Upper lobe of right lung (tissue), 1 donor: ENCODE measurements at regions not wholly inside any gene's neighbourhood (a gene's known extent, or its start where the extent isn't known, plus 50 kb on each side); places are given as distances from the start of the nearest gene placed in this dataset.

Experiments used
- ATAC-seq: fragments of 200-7000 bp; cut with Tn5 transposase; one replicate; pipeline ENCODE4 v1.9.1; 2020; ENCODE audit warnings: mild to moderate bottlenecking, moderate library complexity
- DNase-seq: peaks from one replicate; pipeline ENCODE4 v3.0.0-alpha.2; 2020
- H3K27ac ChIP-seq: fragments of 200-600 bp; one replicate; pipeline ENCODE4 v1.8.0; 2022
- H3K27me3 ChIP-seq: fragments of 200-600 bp; one replicate; pipeline ENCODE4 v1.8.0; 2022; ENCODE audit warnings: mild to moderate bottlenecking
- H3K36me3 ChIP-seq: fragments of 200-600 bp; one replicate; pipeline ENCODE4 v1.8.0; 2022
- H3K4me1 ChIP-seq: fragments of 200-600 bp; one replicate; pipeline ENCODE4 v1.8.0; 2022
- H3K4me3 ChIP-seq: fragments of 200-600 bp; one replicate; pipeline ENCODE4 v1.8.0; 2022; ENCODE audit warnings: mild to moderate bottlenecking
- H3K9me3 ChIP-seq: fragments of 200-600 bp; one replicate; pipeline ENCODE4 v1.8.0; 2022
- intact Hi-C: fragments of 100-400 bp; cut with DNase I; formaldehyde crosslinking; loops from one replicate; pipeline ENCODE4 v1.11.0; 2022
- TF ChIP-seq, protein P1 (sequence below): fragments of 200-600 bp; IDR thresholded peaks from one replicate; pipeline ENCODE4 v1.8.0; 2022; ENCODE audit warnings: antibody characterized with exemption
- donor health status: DM: no; HTN: yes; CAD: no; lungs with severe emphysema.

DNA sequence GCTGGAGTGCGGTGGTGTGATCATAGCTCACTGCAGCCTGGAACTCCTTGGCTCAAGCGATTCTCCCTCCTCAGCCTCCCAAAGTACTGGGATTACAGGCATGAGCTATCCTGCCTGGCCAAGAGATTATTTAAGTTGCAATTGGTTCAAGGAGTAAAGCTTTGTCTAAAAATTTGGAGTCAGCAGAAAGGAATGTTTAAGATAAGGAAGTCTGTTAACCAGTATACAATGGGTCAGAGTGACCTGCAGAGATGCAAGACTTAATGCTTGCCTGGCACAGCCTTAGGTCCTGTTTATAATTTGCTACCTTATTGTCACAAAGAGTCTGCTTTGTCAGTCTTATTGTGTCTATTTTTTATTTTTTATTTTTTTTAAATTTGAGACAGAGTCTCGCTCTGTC is 826.2 kb downstream of the NLGN4X start:
- H3K9me3 ChIP-seq: no peaks in the 10 kb centered on the region
- TF ChIP-seq, protein P1, sequence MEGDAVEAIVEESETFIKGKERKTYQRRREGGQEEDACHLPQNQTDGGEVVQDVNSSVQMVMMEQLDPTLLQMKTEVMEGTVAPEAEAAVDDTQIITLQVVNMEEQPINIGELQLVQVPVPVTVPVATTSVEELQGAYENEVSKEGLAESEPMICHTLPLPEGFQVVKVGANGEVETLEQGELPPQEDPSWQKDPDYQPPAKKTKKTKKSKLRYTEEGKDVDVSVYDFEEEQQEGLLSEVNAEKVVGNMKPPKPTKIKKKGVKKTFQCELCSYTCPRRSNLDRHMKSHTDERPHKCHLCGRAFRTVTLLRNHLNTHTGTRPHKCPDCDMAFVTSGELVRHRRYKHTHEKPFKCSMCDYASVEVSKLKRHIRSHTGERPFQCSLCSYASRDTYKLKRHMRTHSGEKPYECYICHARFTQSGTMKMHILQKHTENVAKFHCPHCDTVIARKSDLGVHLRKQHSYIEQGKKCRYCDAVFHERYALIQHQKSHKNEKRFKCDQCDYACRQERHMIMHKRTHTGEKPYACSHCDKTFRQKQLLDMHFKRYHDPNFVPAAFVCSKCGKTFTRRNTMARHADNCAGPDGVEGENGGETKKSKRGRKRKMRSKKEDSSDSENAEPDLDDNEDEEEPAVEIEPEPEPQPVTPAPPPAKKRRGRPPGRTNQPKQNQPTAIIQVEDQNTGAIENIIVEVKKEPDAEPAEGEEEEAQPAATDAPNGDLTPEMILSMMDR: no peak
- H3K27ac ChIP-seq: no peak overlapping the region
- no peak overlapping the region for H3K4me3 ChIP-seq
- H3K36me3 ChIP-seq: no peaks in the 10 kb centered on the region
- no peaks in the 10 kb centered on the region for H3K27me3 ChIP-seq
- intact Hi-C loops: no loop called here
- H3K4me1 ChIP-seq: no peaks in the 10 kb centered on the region
- ATAC-seq (no peak), DNase-seq (no peak)

DNA sequence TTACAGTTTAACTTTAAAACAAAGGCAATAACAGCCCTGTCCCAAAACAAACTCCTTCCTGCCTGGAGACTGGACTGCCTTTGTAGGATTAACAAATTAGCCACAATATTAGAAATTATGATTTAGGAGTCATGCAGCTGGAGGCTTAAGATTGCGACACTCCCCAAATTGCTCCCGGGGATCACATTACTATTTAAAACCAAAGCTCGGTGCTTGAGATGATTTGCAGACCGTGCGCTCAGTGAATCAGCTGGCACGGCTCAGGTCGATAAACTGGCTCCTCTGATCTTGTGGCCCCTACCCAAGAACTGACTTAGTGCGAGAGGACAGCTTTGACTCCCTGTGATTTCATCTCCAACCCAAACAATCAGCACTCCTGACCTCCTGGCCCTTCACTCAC is 829.3 kb downstream of the NLGN4X start:
- ATAC-seq (no peak), DNase-seq (no peak)
- H3K9me3 ChIP-seq: no peaks in the 10 kb centered on the region
- TF ChIP-seq, protein P1: no peak
- H3K36me3 ChIP-seq: no peaks in the 10 kb centered on the region
- intact Hi-C loops: no loop called here
- H3K27me3 ChIP-seq: no peaks in the 10 kb centered on the region
- H3K27ac ChIP-seq: no peak overlapping the region
- no peak overlapping the region for H3K4me3 ChIP-seq
- no peaks in the 10 kb centered on the region for H3K4me1 ChIP-seq

DNA sequence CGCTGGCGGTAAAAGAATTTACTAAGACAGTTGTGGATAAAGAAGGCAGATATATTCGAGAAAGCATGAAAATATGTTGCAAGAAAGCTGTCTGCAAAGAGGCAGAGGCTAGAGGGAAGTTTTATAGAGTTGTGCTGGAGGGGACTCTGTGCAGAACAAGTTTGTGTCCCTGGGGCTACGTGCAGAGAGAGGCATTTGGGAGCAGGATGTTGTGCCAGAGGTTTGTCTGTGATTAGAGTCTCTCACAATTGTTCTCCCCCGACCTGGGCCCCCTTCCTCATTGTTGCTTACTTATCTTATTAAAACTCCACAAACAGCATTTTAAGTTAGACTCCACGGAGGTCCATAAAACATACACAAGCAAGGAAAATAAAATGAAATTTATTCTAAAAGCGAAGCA is 831.3 kb downstream of the NLGN4X start:
- Histone ChIP-seq H3K36me3 (no peaks in the 10 kb centered on the region), H3K4me3 (no peak overlapping the region), H3K27ac (no peak overlapping the region), H3K9me3 (no peaks in the 10 kb centered on the region), H3K27me3 (no peaks in the 10 kb centered on the region), H3K4me1 (no peaks in the 10 kb centered on the region)
- TF ChIP-seq, protein P1: no peak
- no peak for DNase-seq
- intact Hi-C loops: no loop called here
- no peak for ATAC-seq

DNA sequence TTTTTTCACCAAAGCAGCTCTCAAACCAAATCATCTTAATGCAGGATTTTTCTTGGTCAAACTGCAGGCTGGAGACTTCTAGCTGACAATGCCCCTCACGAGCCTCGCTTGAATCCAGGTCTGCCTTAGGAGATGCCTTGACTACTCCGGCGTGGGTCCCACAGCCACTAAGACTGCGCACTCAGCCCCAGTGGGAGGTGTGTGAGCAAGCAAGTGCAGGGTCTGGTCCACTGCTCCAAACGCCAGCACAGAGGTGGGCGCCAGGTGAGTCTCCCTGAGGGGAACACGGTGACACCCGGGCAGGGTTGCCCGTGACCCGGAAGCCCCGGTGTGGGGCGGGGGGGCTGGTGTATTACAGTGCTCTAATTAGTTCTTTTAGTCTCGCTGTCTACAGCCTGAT is 838.3 kb downstream of the NLGN4X start:
- no peaks in the 10 kb centered on the region for H3K9me3 ChIP-seq
- no peaks in the 10 kb centered on the region for H3K4me1 ChIP-seq
- intact Hi-C loops: no loop called here
- no peak for DNase-seq
- no peak overlapping the region for H3K27ac ChIP-seq
- no peak for ATAC-seq
- H3K27me3 ChIP-seq: no peaks in the 10 kb centered on the region
- TF ChIP-seq, protein P1: no peak
- H3K36me3 ChIP-seq: no peaks in the 10 kb centered on the region
- H3K4me3 ChIP-seq: no peak overlapping the region

DNA sequence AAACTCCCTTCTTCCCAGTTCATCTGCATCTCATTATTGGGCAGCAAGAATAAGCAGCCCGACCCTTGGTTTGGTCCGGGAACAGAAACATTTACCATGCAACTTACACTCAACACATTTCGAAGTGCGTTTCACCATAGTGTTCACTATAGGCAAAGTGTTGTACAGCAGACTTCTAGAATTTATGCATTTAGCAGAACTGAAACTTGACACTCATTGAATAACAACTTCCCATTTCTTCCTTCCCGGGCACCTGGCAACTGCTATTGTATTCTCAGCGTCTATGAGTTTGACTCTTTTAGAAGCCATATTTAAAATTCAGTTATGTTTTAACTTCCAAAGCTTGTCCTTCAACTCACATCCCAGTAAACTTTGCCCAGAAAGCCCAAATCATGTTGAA is 840.6 kb downstream of the NLGN4X start:
- ATAC-seq: no peak
- intact Hi-C loops: no loop called here
- DNase-seq: no peak
- H3K4me3 ChIP-seq: no peak overlapping the region
- TF ChIP-seq, protein P1: no peak
- no peaks in the 10 kb centered on the region for H3K36me3 ChIP-seq
- no peaks in the 10 kb centered on the region for H3K27me3 ChIP-seq
- H3K4me1 ChIP-seq: no peaks in the 10 kb centered on the region
- H3K27ac ChIP-seq: no peak overlapping the region
- no peaks in the 10 kb centered on the region for H3K9me3 ChIP-seq

DNA sequence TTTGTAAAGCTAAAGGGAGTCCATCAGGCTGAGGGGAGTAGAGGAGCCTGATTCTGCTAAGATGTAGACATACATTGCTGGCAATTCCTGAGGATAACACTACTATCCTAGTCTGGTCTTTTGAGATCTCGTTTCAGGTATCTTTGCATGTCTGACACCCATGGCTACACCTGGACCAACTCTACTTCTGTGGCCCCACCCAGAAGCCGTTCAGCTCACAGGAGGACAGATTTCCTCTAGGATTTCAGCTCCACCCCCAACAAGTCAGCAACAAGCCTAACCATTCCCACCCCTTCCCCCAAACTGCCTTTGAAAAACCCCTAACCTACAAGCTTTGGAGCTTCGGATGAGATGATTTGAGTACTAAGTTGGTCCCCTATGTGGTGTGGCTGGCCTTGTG is 848.2 kb downstream of the NLGN4X start:
- no peak overlapping the region for H3K27ac ChIP-seq
- no peak for DNase-seq
- no peaks in the 10 kb centered on the region for H3K36me3 ChIP-seq
- H3K27me3 ChIP-seq: no peaks in the 10 kb centered on the region
- no peak overlapping the region for H3K4me3 ChIP-seq
- intact Hi-C loops: no loop called here
- no peaks in the 10 kb centered on the region for H3K9me3 ChIP-seq
- TF ChIP-seq, protein P1: no peak
- ATAC-seq: no peak
- H3K4me1 ChIP-seq: no peaks in the 10 kb centered on the region
